Esophagus muscularis mucosa (tissue), 4 donors: ENCODE measurements at regions not wholly inside any gene's neighbourhood (a gene's known extent, or its start where the extent isn't known, plus 50 kb on each side); places are given as distances from the start of the nearest gene placed in this dataset.

Experiments
- CTCF ChIP-seq, 3 experiments: fragments of 200-600 bp in 2 of 3; fragments of 450-650 bp in 1 of 3; sonication (generic) in 2 of 3; IDR thresholded peaks; one replicate each; pipeline ENCODE4 v1.5.1; 2017 to 2019; ENCODE audit warnings: antibody characterized with exemption in 3 of 3, mild to moderate bottlenecking in 2 of 3, moderate library complexity in 1 of 3
- EP300 ChIP-seq: sonication (generic); formaldehyde crosslinking; IDR thresholded peaks from one replicate; pipeline ENCODE4 v1.6.1; 2017; ENCODE audit warnings: antibody characterized with exemption
- POLR2AphosphoS5 ChIP-seq, 2 donors: sonication (generic); formaldehyde crosslinking; IDR thresholded peaks; one replicate each; pipeline ENCODE4 v1.6.1; 2017; ENCODE audit warnings: antibody characterized with exemption in 2 of 2

GRCh38 chr15:39239562-39239961 lies 341.3 kb upstream of the THBS1 start:
- no peak for TF ChIP-seq CTCF (IDR thresholded peaks at IDR 0.05)
- no peak for TF ChIP-seq POLR2AphosphoS5 (IDR thresholded peaks at IDR 0.05)
- no peak for TF ChIP-seq EP300
